Fibroblast of lung (primary cell): ENCODE measurements at regions not wholly inside any gene's neighbourhood (a gene's known extent, or its start where the extent isn't known, plus 50 kb on each side); places are given as distances from the start of the nearest gene placed in this dataset.
A peak's percentile ranks its signal among the peaks of the same experiment; 100 is the strongest.

Source experiments
- DNase-seq, 2 donors: peaks; one replicate each; pipeline versions ENCODE4 v3.0.0 to v3.0.0-alpha.2; 2010; ENCODE audit warnings: low read depth in 2 of 2
- H2AFZ ChIP-seq: 2 replicates; pipeline ENCODE4 v1.5.1; 2012; ENCODE audit warnings: low read length, control low read depth, inconsistent platforms
- H3K27ac ChIP-seq: 2 replicates; pipeline ENCODE4 v1.5.1; 2011; ENCODE audit warnings: low read length, control low read depth; ENCODE audit not compliant: insufficient read depth
- H3K27me3 ChIP-seq: 2 replicates; pipeline ENCODE4 v1.5.1; 2011; ENCODE audit warnings: mild to moderate bottlenecking, low read length; ENCODE audit not compliant: control insufficient read depth, insufficient read depth
- H3K36me3 ChIP-seq: 2 replicates; pipeline ENCODE4 v1.5.1; 2011; ENCODE audit warnings: low read length; ENCODE audit not compliant: control insufficient read depth, insufficient read depth
- H3K4me1 ChIP-seq: 2 replicates; pipeline ENCODE4 v1.5.1; 2011; ENCODE audit warnings: low read length; ENCODE audit not compliant: control insufficient read depth, insufficient read depth; ENCODE audit errors: extremely low read depth
- H3K4me2 ChIP-seq: 2 replicates; pipeline ENCODE4 v1.5.1; 2011; ENCODE audit warnings: low read length, control low read depth; ENCODE audit not compliant: insufficient read depth; ENCODE audit errors: extremely low read depth
- H3K4me3 ChIP-seq, 4 experiments: fragments of 200-600 bp in 1 of 4; sonication (generic) in 1 of 4; replicated peaks in 1 of 4; 2 replicates each; pipeline ENCODE4 v1.5.1; 2011 to 2016; ENCODE audit warnings: low read length in 4 of 4, low read depth in 3 of 4, mild to moderate bottlenecking in 3 of 4, control low read depth in 2 of 4, inconsistent platforms in 1 of 4, mixed read lengths in 1 of 4; ENCODE audit not compliant: insufficient read depth in 1 of 4; ENCODE audit errors: control extremely low read depth in 1 of 4
- H3K79me2 ChIP-seq: 2 replicates; pipeline ENCODE4 v1.5.1; 2012; ENCODE audit warnings: mild to moderate bottlenecking, low read length, inconsistent platforms; ENCODE audit not compliant: control insufficient read depth, insufficient read depth
- H3K9ac ChIP-seq: 2 replicates; pipeline ENCODE4 v1.5.1; 2011; ENCODE audit warnings: mild to moderate bottlenecking, low read length, control low read depth; ENCODE audit not compliant: insufficient read depth
- H3K9me3 ChIP-seq: 2 replicates; pipeline ENCODE4 v1.5.1; 2012; ENCODE audit warnings: low read depth, low read length; ENCODE audit not compliant: control insufficient read depth, insufficient read depth
- H4K20me1 ChIP-seq: 2 replicates; pipeline ENCODE4 v1.5.1; 2011; ENCODE audit warnings: low read length; ENCODE audit not compliant: control insufficient read depth, insufficient read depth; ENCODE audit errors: extremely low read depth
- CTCF ChIP-seq, 2 donors: IDR thresholded peaks in 1 of 2; conservative IDR thresholded peaks in 1 of 2; 1 replicate in 1 of 2; 2 replicates in 1 of 2; pipeline ENCODE4 v1.5.1; 2011 to 2012; ENCODE audit warnings: low read length in 2 of 2, control low read depth in 1 of 2, inconsistent platforms in 1 of 2, low read depth in 1 of 2, mild to moderate bottlenecking in 1 of 2
- EZH2 ChIP-seq: IDR thresholded peaks from 2 replicates; pipeline ENCODE4 v1.5.1; 2012; ENCODE audit warnings: low read length, control low read depth, mild to moderate bottlenecking; ENCODE audit errors: missing control alignments

GRCh38 chr13:47474839-47475238 lies 526.2 kb downstream of the SUCLA2 start:
- Histone ChIP-seq H3K4me1 (peaks cover 4% of the 10 kb centered on the region), H3K27me3 (no peaks in the 10 kb centered on the region), H2AFZ (peak overlapping the region; percentile 22), H3K79me2 (no peaks in the 10 kb centered on the region), H3K4me2 (peak overlapping the region; percentile 25), H3K4me3 (no peak overlapping the region), H3K9me3 (no peaks in the 10 kb centered on the region), H3K36me3 (no peaks in the 10 kb centered on the region), H3K9ac (no peak overlapping the region), H3K27ac (no peak overlapping the region), H4K20me1 (no peaks in the 10 kb centered on the region)
- DNase-seq, result no peak
- TF ChIP-seq EZH2 (no peak), CTCF (conservative IDR thresholded peaks at IDR 0.05 in 1 of 2, IDR thresholded peaks at IDR 0.05 in 1 of 2; ENCODE audit: low read depth in 1 of 2, low read length in 2 of 2) (no peak)

GRCh38 chr13:47474326-47474725 lies 526.7 kb downstream of the SUCLA2 start:
- H2AFZ ChIP-seq, result peak overlapping the region; percentile 22
- H3K4me2 ChIP-seq, result no peak overlapping the region
- no peaks in the 10 kb centered on the region for H3K9me3 ChIP-seq
- H3K27ac ChIP-seq, result no peak overlapping the region
- no peaks in the 10 kb centered on the region for H3K36me3 ChIP-seq
- no peak overlapping the region for H3K9ac ChIP-seq
- no peak overlapping the region for H3K4me3 ChIP-seq
- no peak for DNase-seq
- no peaks in the 10 kb centered on the region for H4K20me1 ChIP-seq
- H3K27me3 ChIP-seq, result no peaks in the 10 kb centered on the region
- no peaks in the 10 kb centered on the region for H3K79me2 ChIP-seq
- TF ChIP-seq CTCF (conservative IDR thresholded peaks at IDR 0.05 in 1 of 2, IDR thresholded peaks at IDR 0.05 in 1 of 2; ENCODE audit: low read depth in 1 of 2, low read length in 2 of 2), result no peak
- no peak for TF ChIP-seq EZH2
- peaks cover 3% of the 10 kb centered on the region for H3K4me1 ChIP-seq

GRCh38 chr13:47472516-47472915 lies 528.6 kb downstream of the SUCLA2 start:
- no peak overlapping the region for H3K27ac ChIP-seq
- TF ChIP-seq EZH2 (no peak), CTCF (conservative IDR thresholded peaks at IDR 0.05 in 1 of 2, IDR thresholded peaks at IDR 0.05 in 1 of 2; ENCODE audit: low read depth in 1 of 2, low read length in 2 of 2) (no peak)
- H3K79me2 ChIP-seq, result no peaks in the 10 kb centered on the region
- H3K4me2 ChIP-seq, result no peak overlapping the region
- DNase-seq, result no peak
- no peaks in the 10 kb centered on the region for H3K36me3 ChIP-seq
- no peak overlapping the region for H3K9ac ChIP-seq
- no peak overlapping the region for H3K4me3 ChIP-seq
- no peak overlapping the region for H2AFZ ChIP-seq
- H3K27me3 ChIP-seq, result no peaks in the 10 kb centered on the region
- H3K4me1 ChIP-seq, result no peaks in the 10 kb centered on the region
- H3K9me3 ChIP-seq, result no peaks in the 10 kb centered on the region
- no peaks in the 10 kb centered on the region for H4K20me1 ChIP-seq
